Chondrocyte (in vitro differentiated cells): ENCODE measurements at regions not wholly inside any gene's neighbourhood (a gene's known extent, or its start where the extent isn't known, plus 50 kb on each side); places are given as distances from the start of the nearest gene placed in this dataset.

ENCODE experiments used
- DNase-seq: peaks from one replicate; pipeline ENCODE4 v3.0.0; 2021; ENCODE audit warnings: mixed read lengths, low spot score
- H3K27ac Mint-ChIP-seq: one replicate; pipeline ENCODE4 v1.8.0; 2021; ENCODE audit warnings: mild to moderate bottlenecking, moderate library complexity, mixed read lengths; ENCODE audit not compliant: unreplicated experiment
- H3K27me3 Mint-ChIP-seq: 2 replicates; pipeline ENCODE4 v1.8.0; 2021; ENCODE audit warnings: low read depth, mixed read lengths
- H3K36me3 Mint-ChIP-seq: 2 replicates; pipeline ENCODE4 v1.8.0; 2021; ENCODE audit warnings: low read depth, mixed read lengths
- H3K4me1 Mint-ChIP-seq: 2 replicates; pipeline ENCODE4 v1.8.0; 2021; ENCODE audit warnings: low read depth, mild to moderate bottlenecking, mixed read lengths
- H3K4me3 Mint-ChIP-seq: one replicate; pipeline ENCODE4 v1.8.0; 2021; ENCODE audit warnings: mild to moderate bottlenecking, moderate library complexity, mixed read lengths; ENCODE audit not compliant: unreplicated experiment
- H3K9me3 Mint-ChIP-seq: 2 replicates; pipeline ENCODE4 v1.8.0; 2021; ENCODE audit warnings: low read depth, mixed read lengths
- CTCF ChIP-seq: fragments of 200-600 bp; sonication (generic); IDR thresholded peaks from 2 replicates; pipeline ENCODE4 v1.5.0; 2021; ENCODE audit warnings: antibody characterized with exemption, mild to moderate bottlenecking, moderate library complexity

- Mint-ChIP-seq H3K9me3 (peaks cover 14% of the 10 kb centered on the region), H3K27me3 (no peaks in the 10 kb centered on the region), H3K4me1 (peaks cover 3% of the 10 kb centered on the region), H3K36me3 (peaks cover 4% of the 10 kb centered on the region), H3K4me3 (no peak overlapping the region), H3K27ac (no peak overlapping the region)
- no peak for DNase-seq
- TF ChIP-seq CTCF: no peak
These were observed 476.6 kb upstream of the ROBO1 start for GRCh38 chr3:80244390-80244789.

DNA sequence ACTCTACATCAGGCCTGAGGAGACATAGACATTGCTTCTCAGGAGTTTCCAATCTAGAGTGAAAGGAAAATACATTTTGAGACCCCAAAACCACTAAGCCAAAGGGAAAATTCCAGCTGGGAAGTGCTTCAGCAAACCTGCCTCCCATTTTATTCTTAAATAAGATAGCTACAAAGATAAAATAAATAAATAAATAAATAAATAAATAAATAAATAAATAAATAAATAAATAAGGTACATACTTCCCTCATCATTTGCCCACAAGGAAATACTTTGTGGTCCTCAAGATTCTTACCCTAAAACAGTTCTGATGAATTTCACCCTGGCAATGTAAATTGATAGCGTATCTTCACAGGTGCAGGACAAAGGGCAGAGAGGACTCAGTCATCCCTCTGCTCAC is 474.0 kb upstream of the ROBO1 start:
- DNase-seq: no peak
- Mint-ChIP-seq H3K27me3 (no peaks in the 10 kb centered on the region), H3K36me3 (no peaks in the 10 kb centered on the region), H3K4me1 (peaks cover 5% of the 10 kb centered on the region), H3K9me3 (no peaks in the 10 kb centered on the region), H3K27ac (no peak overlapping the region), H3K4me3 (no peak overlapping the region)
- TF ChIP-seq CTCF: no peak

GRCh38 chr3:80239301-80239700 is 471.5 kb upstream of the ROBO1 start:
- no peaks in the 10 kb centered on the region for H3K36me3 Mint-ChIP-seq
- TF ChIP-seq CTCF: no peak
- peaks cover 3% of the 10 kb centered on the region for H3K4me1 Mint-ChIP-seq
- no peak overlapping the region for H3K4me3 Mint-ChIP-seq
- DNase-seq: no peak
- no peaks in the 10 kb centered on the region for H3K27me3 Mint-ChIP-seq
- no peaks in the 10 kb centered on the region for H3K9me3 Mint-ChIP-seq
- H3K27ac Mint-ChIP-seq: no peak overlapping the region

GRCh38 chr3:80238606-80239005 is 470.8 kb upstream of the ROBO1 start:
- no peak for DNase-seq
- peaks cover 2% of the 10 kb centered on the region for H3K4me1 Mint-ChIP-seq
- no peaks in the 10 kb centered on the region for H3K9me3 Mint-ChIP-seq
- no peaks in the 10 kb centered on the region for H3K36me3 Mint-ChIP-seq
- H3K27me3 Mint-ChIP-seq: no peaks in the 10 kb centered on the region
- no peak for TF ChIP-seq CTCF
- no peak overlapping the region for H3K27ac Mint-ChIP-seq
- H3K4me3 Mint-ChIP-seq: no peak overlapping the region

GRCh38 chr3:80238152-80238551 is 470.4 kb upstream of the ROBO1 start:
- Mint-ChIP-seq H3K27ac (no peak overlapping the region), H3K36me3 (no peaks in the 10 kb centered on the region), H3K27me3 (no peaks in the 10 kb centered on the region), H3K4me1 (peaks cover 5% of the 10 kb centered on the region), H3K9me3 (no peaks in the 10 kb centered on the region), H3K4me3 (no peak overlapping the region)
- no peak for TF ChIP-seq CTCF
- no peak for DNase-seq
